Tibial artery (tissue), 4 donors: ENCODE measurements at regions not wholly inside any gene's neighbourhood (a gene's known extent, or its start where the extent isn't known, plus 50 kb on each side); places are given as distances from the start of the nearest gene placed in this dataset.

Source experiments
- DNase-seq, 2 donors: peaks; one replicate each; pipeline ENCODE4 v3.0.0-alpha.2; 2019
- H3K27ac ChIP-seq, 2 donors: fragments of 200-600 bp; sonication (generic) in 1 of 2; 1 replicate in 1 of 2; 2 replicates in 1 of 2; pipeline ENCODE4 v1.5.1; 2018 to 2019; ENCODE audit warnings: mild to moderate bottlenecking in 1 of 2
- H3K27me3 ChIP-seq, 2 donors: fragments of 200-600 bp; sonication (generic) in 1 of 2; one replicate each; pipeline versions ENCODE4 v1.5.1 to v1.6.0; 2016 to 2019
- H3K36me3 ChIP-seq, 3 donors: fragments of 200-600 bp; sonication (generic) in 2 of 3; one replicate each; pipeline ENCODE4 v1.5.1; 2016 to 2019; ENCODE audit warnings: mild to moderate bottlenecking in 2 of 3
- H3K4me1 ChIP-seq, 4 donors: fragments of 200-600 bp; sonication (generic) in 2 of 4; 1 replicate in 3 of 4; 2 replicates in 1 of 4; pipeline ENCODE4 v1.5.1; 2016 to 2019
- H3K4me3 ChIP-seq, 2 donors: fragments of 200-600 bp; sonication (generic) in 1 of 2; 1 replicate in 1 of 2; 2 replicates in 1 of 2; pipeline ENCODE4 v1.5.1; 2018 to 2019; ENCODE audit warnings: mild to moderate bottlenecking in 2 of 2
- H3K9me3 ChIP-seq, 3 donors: fragments of 200-600 bp; sonication (generic) in 1 of 3; one replicate each; pipeline ENCODE4 v1.5.1; 2016 to 2019
- intact Hi-C: fragments of 100-400 bp; cut with DNase I; formaldehyde crosslinking; loops from one replicate; pipeline ENCODE4 v1.15.0; 2023; ENCODE audit warnings: low total_unique reads
- TF ChIP-seq, protein P1 (sequence below), 2 experiments: fragments of 200-600 bp in 1 of 2; fragments of 450-650 bp in 1 of 2; IDR thresholded peaks; one replicate each; pipeline ENCODE4 v1.5.1; 2017 to 2019; ENCODE audit warnings: antibody characterized with exemption in 2 of 2, mild to moderate bottlenecking in 1 of 2, moderate library complexity in 1 of 2

DNA sequence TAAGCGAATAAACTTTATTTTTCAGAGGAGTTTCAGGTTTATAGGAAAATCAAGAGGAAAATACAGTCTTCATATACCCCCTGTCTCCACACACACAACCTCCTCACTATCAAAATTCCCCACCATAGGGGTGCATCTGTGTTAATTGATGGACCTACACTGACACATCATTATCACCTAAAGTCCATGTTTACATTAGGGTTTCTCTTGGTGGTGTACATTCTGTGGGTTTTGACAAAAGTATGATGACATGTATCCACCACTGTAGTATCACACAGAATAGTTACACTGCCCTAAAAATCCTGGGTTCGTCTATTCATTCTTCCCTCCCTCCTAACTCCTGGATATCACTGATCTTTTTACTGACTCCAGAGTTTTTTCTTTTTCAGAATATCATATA lies 654.2 kb downstream of the UQCRFS1 start:
- intact Hi-C loops = no loop called here
- Histone ChIP-seq H3K27ac (no peak overlapping the region), H3K9me3 (peaks cover 0 to 3% (median 0%) of the 10 kb centered on the region in 3 donors), H3K27me3 (no peaks in the 10 kb centered on the region), H3K4me3 (no peak overlapping the region), H3K4me1 (no peaks in the 10 kb centered on the region), H3K36me3 (no peaks in the 10 kb centered on the region)
- TF ChIP-seq, protein P1, sequence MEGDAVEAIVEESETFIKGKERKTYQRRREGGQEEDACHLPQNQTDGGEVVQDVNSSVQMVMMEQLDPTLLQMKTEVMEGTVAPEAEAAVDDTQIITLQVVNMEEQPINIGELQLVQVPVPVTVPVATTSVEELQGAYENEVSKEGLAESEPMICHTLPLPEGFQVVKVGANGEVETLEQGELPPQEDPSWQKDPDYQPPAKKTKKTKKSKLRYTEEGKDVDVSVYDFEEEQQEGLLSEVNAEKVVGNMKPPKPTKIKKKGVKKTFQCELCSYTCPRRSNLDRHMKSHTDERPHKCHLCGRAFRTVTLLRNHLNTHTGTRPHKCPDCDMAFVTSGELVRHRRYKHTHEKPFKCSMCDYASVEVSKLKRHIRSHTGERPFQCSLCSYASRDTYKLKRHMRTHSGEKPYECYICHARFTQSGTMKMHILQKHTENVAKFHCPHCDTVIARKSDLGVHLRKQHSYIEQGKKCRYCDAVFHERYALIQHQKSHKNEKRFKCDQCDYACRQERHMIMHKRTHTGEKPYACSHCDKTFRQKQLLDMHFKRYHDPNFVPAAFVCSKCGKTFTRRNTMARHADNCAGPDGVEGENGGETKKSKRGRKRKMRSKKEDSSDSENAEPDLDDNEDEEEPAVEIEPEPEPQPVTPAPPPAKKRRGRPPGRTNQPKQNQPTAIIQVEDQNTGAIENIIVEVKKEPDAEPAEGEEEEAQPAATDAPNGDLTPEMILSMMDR (IDR thresholded peaks at IDR 0.05) = no peak
- no peak for DNase-seq

DNA sequence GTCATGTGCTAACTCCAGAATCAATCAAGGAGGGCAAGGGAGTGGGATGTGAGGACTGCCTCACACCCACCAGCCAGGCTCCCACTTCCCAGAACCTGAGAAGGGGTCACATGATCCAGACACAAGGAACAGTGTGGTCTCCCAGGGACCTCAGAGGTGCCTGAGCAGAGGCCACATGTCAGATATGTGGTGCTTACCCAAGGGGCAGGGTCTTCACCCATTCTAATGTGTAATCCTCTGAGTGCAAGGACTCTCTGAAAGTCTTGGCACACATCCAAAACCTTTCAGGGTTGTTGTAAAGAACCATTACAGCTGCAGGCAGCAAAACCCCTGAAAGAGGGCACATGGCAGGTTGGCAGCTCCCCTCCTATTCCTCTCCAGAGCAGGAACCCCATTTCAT lies 656.6 kb downstream of the UQCRFS1 start:
- H3K27me3 ChIP-seq = no peaks in the 10 kb centered on the region
- TF ChIP-seq, protein P1 (IDR thresholded peaks at IDR 0.05) = no peak
- intact Hi-C loops = no loop called here
- no peak for DNase-seq
- H3K4me3 ChIP-seq = no peak overlapping the region
- no peaks in the 10 kb centered on the region for H3K4me1 ChIP-seq
- H3K27ac ChIP-seq = no peak overlapping the region
- H3K9me3 ChIP-seq = peaks cover 0 to 3% (median 0%) of the 10 kb centered on the region in 3 donors
- no peaks in the 10 kb centered on the region for H3K36me3 ChIP-seq

DNA sequence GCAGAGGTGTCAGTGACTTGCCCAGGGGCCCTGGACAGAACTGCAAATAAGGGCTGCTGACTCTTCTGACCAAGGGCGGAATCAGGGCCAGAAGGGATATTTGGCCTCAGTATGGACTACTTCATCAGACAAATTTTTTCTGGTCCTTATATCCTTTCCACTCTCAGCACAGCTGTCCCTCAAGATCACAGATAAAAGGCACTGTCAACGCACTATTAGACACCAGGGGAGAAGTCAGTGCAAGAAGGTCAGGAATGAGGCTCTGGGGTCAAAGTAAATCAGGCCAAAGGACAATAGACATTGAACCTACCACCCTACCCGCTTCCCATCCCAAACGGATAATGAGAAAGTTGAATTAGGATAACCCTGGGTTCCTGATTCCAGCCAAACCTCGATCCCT lies 657.6 kb downstream of the UQCRFS1 start:
- H3K4me3 ChIP-seq = no peak overlapping the region
- no peaks in the 10 kb centered on the region for H3K27me3 ChIP-seq
- DNase-seq = no peak
- no peaks in the 10 kb centered on the region for H3K4me1 ChIP-seq
- H3K27ac ChIP-seq = no peak overlapping the region
- no peaks in the 10 kb centered on the region for H3K36me3 ChIP-seq
- intact Hi-C loops = no loop called here
- H3K9me3 ChIP-seq = peaks cover 0 to 3% (median 0%) of the 10 kb centered on the region in 3 donors
- TF ChIP-seq, protein P1 (IDR thresholded peaks at IDR 0.05) = no peak

DNA sequence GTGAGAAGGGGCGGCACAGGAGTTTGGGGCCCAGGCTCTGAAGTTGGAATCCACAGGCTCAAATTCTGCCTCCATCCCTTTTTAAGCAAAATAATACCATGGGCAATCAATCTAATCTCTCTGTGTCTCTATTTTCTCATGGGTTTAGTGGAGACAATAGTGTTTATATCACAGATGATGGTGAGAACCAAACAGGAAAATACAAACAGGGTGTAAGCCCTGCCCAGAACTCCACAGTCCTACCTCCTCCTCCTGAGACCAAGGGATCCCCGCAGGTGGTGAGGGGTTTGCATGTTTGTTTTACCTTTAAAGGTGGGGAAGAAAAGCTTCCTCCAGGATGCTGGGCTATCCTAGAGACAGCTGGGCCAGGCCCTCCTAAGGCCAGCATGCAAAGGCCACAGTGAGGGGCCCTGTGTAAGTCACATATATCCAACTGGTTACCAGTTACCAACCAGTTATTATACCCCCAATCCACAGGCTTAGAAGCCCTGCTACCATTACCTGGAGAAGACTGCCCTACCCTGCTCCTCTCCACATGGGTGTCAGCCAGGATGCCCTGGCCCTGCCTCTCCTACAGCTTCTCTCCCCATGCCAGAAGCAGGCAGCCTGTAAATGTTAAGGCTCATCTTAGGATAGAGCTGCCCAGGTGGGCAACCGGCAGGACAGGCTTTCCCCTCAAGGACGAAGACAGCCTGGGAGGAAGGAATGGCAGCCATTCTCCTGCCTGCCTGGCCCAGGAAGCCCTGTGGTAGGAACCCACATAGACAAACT lies 658.4 kb downstream of the UQCRFS1 start:
- no peak for DNase-seq
- intact Hi-C loops = no loop called here
- H3K9me3 ChIP-seq = peaks cover 0 to 3% (median 0%) of the 10 kb centered on the region in 3 donors
- H3K4me3 ChIP-seq = no peak overlapping the region
- no peak overlapping the region for H3K27ac ChIP-seq
- no peaks in the 10 kb centered on the region for H3K27me3 ChIP-seq
- no peaks in the 10 kb centered on the region for H3K4me1 ChIP-seq
- TF ChIP-seq, protein P1 (IDR thresholded peaks at IDR 0.05) = no peak
- H3K36me3 ChIP-seq = no peaks in the 10 kb centered on the region

DNA sequence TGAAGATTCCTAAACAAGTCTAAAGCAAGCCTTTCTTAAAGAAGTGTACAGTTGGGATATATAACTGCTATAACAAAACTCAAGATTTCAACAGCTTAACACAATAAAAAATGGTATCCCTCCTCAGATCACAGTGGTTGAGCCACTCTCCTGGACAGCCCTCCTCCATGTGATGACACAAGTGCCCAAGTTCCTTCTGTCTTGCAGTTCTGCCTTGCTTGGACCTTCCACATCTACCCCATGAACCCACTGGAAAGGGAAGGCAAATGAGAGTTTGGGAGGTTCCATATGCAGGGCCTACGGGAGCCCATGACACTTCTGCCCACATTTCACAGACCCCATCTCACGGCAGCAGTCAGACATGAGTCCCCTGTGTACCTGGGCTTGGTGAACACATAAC lies 659.2 kb downstream of the UQCRFS1 start:
- H3K27me3 ChIP-seq = no peaks in the 10 kb centered on the region
- no peak overlapping the region for H3K27ac ChIP-seq
- peaks cover 0 to 3% (median 0%) of the 10 kb centered on the region in 3 donors for H3K9me3 ChIP-seq
- no peaks in the 10 kb centered on the region for H3K4me1 ChIP-seq
- TF ChIP-seq, protein P1 (IDR thresholded peaks at IDR 0.05) = no peak
- no peak for DNase-seq
- no peaks in the 10 kb centered on the region for H3K36me3 ChIP-seq
- no peak overlapping the region for H3K4me3 ChIP-seq
- intact Hi-C loops = no loop called here
